ENCODE measurements at regions not wholly inside any gene's neighbourhood (a gene's known extent, or its start where the extent isn't known, plus 50 kb on each side); places are given as distances from the start of the nearest gene placed in this dataset.

DNA sequence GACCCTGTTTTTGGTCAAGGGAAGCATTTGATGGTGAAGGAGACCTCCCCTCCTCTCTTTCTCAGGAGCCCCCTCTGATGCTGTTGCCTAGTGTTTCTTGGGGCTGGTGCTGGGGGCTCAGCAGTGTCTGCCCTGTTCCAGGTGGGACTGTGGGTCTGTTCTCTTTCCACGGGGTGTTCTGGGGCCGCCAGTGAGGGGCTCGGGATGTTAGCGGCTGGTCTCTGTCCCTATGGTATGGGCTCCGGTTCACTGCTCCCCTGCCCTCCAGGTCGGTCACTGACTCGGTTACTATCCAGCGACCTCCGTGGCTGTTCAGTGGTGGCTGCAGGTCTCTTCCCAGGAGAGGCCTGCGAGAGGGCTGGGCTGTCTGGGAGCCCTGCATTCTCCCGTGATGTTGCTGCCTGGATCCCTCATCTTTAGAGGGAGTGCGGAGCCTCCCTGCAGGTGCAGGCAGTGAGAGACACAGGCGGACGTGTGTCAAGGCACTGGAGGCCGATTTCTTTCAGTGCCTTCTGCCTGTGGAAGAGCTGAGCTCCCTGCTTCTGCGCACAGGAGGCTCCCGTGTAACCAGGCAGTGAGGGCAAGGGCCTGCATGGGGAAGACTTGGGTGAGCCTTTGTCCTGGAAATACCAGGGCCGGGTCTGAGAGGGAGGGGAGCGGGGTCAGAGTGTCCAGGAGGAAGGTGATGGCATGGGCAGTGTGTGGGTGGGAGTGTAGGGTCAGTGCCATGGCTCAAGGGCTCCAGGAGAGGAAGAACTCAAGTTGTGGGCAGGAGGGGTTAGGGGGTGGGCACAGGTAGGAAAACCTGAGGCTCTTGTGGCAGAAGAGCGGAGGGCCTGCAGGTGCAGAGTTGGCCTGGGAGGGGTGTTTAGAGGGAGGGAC lies 362.6 kb downstream of the TMEM121 start:
- Mint-ChIP-seq H3K27ac (no peak overlapping the region), H3K4me3 (no peak overlapping the region), H3K36me3 (ENCODE audit: low read depth) (no peaks in the 10 kb centered on the region), H3K9me3 (no peaks in the 10 kb centered on the region), H3K27me3 (peaks cover 3% of the 10 kb centered on the region), H3K4me1 (ENCODE audit: low read depth) (peaks cover 10% of the 10 kb centered on the region)
- TF ChIP-seq CTCF (IDR thresholded peaks at IDR 0.05) = no peak
- ChIA-PET CTCF (no interaction called here), POLR2A (no interaction called here)
- DNase-seq = no peak
- no peak for ATAC-seq
- intact Hi-C loops (cut with micrococcal nuclease) = no loop called here

DNA sequence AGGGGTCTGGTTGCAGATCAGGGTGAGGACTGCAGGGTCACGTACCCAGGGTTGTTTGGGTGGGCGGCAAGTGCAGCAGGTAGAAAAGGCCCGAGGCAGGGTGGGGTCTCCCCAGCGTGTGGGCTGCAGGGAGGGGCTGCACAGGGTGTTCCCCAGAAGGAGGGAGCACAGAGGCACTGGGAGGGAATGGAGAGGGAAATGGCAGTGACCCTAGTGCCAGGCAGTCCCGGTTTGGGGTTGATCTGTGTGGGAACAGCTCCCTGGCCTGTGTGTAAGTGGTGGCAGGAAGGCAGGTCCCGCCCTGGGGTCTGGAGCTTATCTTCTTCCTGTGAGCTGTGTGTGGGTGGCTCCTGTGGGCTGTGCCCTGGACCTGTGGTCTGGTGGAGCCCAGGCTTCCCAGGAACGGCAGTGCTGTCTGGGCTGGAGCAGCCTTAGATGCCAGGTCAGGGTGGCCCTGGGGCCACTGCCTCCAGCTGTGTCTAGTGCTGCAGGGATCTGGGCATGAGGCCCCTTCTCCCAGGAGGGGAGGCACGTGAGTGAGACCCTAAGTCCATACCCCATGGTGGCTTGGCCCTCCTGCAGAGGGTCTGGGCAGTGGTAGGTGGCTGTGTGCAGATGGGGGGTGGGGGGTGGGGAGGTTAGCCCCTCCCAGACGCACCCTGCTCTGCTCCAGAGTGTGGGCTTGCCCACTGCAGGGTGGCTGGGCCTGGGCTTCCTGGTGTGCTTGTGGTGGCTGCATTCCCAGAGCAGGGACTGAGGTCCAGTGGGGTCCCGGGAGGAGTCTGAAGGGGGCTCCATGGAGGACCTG lies 363.5 kb downstream of the TMEM121 start:
- Mint-ChIP-seq H3K36me3 (ENCODE audit: low read depth) (no peaks in the 10 kb centered on the region), H3K27me3 (peaks cover 3% of the 10 kb centered on the region), H3K27ac (no peak overlapping the region), H3K4me3 (no peak overlapping the region), H3K4me1 (ENCODE audit: low read depth) (peaks cover 10% of the 10 kb centered on the region), H3K9me3 (no peaks in the 10 kb centered on the region)
- intact Hi-C loops (cut with micrococcal nuclease) = no loop called here
- ChIA-PET POLR2A (no interaction called here), CTCF (no interaction called here)
- ATAC-seq (no peak), DNase-seq (no peak)
- no peak for TF ChIP-seq CTCF (IDR thresholded peaks at IDR 0.05)

- ChIA-PET CTCF (no interaction called here), POLR2A (no interaction called here)
- H3K4me3 Mint-ChIP-seq = no peak overlapping the region
- H3K36me3 Mint-ChIP-seq (ENCODE audit: low read depth) = no peaks in the 10 kb centered on the region
- no peak for TF ChIP-seq CTCF (IDR thresholded peaks at IDR 0.05)
- intact Hi-C loops (cut with micrococcal nuclease) = no loop called here
- H3K4me1 Mint-ChIP-seq (ENCODE audit: low read depth) = peaks cover 10% of the 10 kb centered on the region
- H3K27me3 Mint-ChIP-seq = peaks cover 3% of the 10 kb centered on the region
- H3K27ac Mint-ChIP-seq = no peak overlapping the region
- DNase-seq (no peak), ATAC-seq (no peak)
- no peaks in the 10 kb centered on the region for H3K9me3 Mint-ChIP-seq
Observed at GRCh38 chr14:105890474-105891220, 364.3 kb downstream of the TMEM121 start.

GRCh38 chr14:105891221-105891602 lies 364.8 kb downstream of the TMEM121 start:
- CTCF ChIA-PET = no interaction called here
- DNase-seq (no peak), ATAC-seq (no peak)
- Mint-ChIP-seq H3K27me3 (peaks cover 3% of the 10 kb centered on the region), H3K27ac (no peak overlapping the region), H3K4me3 (no peak overlapping the region), H3K9me3 (no peaks in the 10 kb centered on the region), H3K4me1 (ENCODE audit: low read depth) (peaks cover 10% of the 10 kb centered on the region), H3K36me3 (ENCODE audit: low read depth) (no peaks in the 10 kb centered on the region)
- intact Hi-C loops (cut with micrococcal nuclease) = no loop called here
- TF ChIP-seq CTCF (IDR thresholded peaks at IDR 0.05) = no peak
- POLR2A ChIA-PET = no interaction called here
